HepG2 (cell line): ENCODE measurements at regions not wholly inside any gene's neighbourhood (a gene's known extent, or its start where the extent isn't known, plus 50 kb on each side); places are given as distances from the start of the nearest gene placed in this dataset.

Experiments
- ATAD3A ChIP-seq: sonication (generic); formaldehyde crosslinking; IDR thresholded peaks from 2 replicates; pipeline ENCODE4 v1.4.0; 2020; ENCODE audit warnings: missing genetic modification reagents
- ATF2 ChIP-seq: sonication (generic); formaldehyde crosslinking; IDR thresholded peaks from 2 replicates; pipeline ENCODE4 v1.4.0; 2020; ENCODE audit warnings: missing genetic modification reagents
- GPBP1L1 ChIP-seq: sonication (generic); formaldehyde crosslinking; IDR thresholded peaks from 2 replicates; pipeline ENCODE4 v1.5.0; 2020; ENCODE audit warnings: mild to moderate bottlenecking, missing genetic modification reagents
- HES4 ChIP-seq: sonication (generic); formaldehyde crosslinking; IDR thresholded peaks from 2 replicates; pipeline ENCODE4 v1.9.0; 2021; ENCODE audit warnings: mild to moderate bottlenecking, missing genetic modification reagents, borderline replicate concordance
- HNF4A ChIP-seq: sonication (generic); formaldehyde crosslinking; IDR thresholded peaks from 2 replicates; pipeline ENCODE4 v1.4.0; 2020; ENCODE audit warnings: missing genetic modification reagents
- MED13 ChIP-seq: sonication (generic); formaldehyde crosslinking; IDR thresholded peaks from 2 replicates; pipeline ENCODE4 v1.5.0; 2020; ENCODE audit warnings: missing genetic modification reagents
- MTA3 ChIP-seq: sonication (generic); formaldehyde crosslinking; IDR thresholded peaks from 2 replicates; pipeline ENCODE4 v1.4.0; 2020; ENCODE audit warnings: missing genetic modification reagents
- NFKB2 ChIP-seq: sonication (generic); formaldehyde crosslinking; IDR thresholded peaks from 2 replicates; pipeline ENCODE4 v1.4.0; 2020; ENCODE audit warnings: missing genetic modification reagents, borderline replicate concordance
- NFRKB ChIP-seq: fragments of 450-650 bp; IDR thresholded peaks from 2 replicates; pipeline ENCODE4 v1.6.1; 2017
- RORA ChIP-seq: sonication (generic); formaldehyde crosslinking; IDR thresholded peaks from 2 replicates; pipeline ENCODE4 v1.5.0; 2020; ENCODE audit warnings: mild to moderate bottlenecking, missing genetic modification reagents, moderate library complexity
- SIN3A ChIP-seq: IDR thresholded peaks from 2 replicates; pipeline ENCODE4 v1.6.1; 2011; ENCODE audit warnings: low read depth, mild to moderate bottlenecking, control low read depth, low read length, borderline replicate concordance
- TBX2 ChIP-seq: sonication (generic); formaldehyde crosslinking; IDR thresholded peaks from 2 replicates; pipeline ENCODE4 v1.5.0; 2020; ENCODE audit warnings: missing genetic modification reagents, mild to moderate bottlenecking, borderline replicate concordance
- ZFP36L1 ChIP-seq: sonication (generic); formaldehyde crosslinking; IDR thresholded peaks from 2 replicates; pipeline ENCODE4 v1.8.0; 2022; ENCODE audit warnings: mild to moderate bottlenecking, missing genetic modification reagents, moderate library complexity
- ZKSCAN8 ChIP-seq: IDR thresholded peaks from 2 replicates; pipeline ENCODE4 v1.6.1; 2016; ENCODE audit warnings: borderline replicate concordance, missing genetic modification reagents, missing compliant biosample characterization
- ZNF362 ChIP-seq: sonication (generic); formaldehyde crosslinking; IDR thresholded peaks from 2 replicates; pipeline ENCODE4 v1.4.0; 2020; ENCODE audit warnings: missing genetic modification reagents, mild to moderate bottlenecking, borderline replicate concordance
- ZNF710 ChIP-seq: sonication (generic); formaldehyde crosslinking; IDR thresholded peaks from 2 replicates; pipeline ENCODE4 v1.5.0; 2020; ENCODE audit warnings: mild to moderate bottlenecking, missing genetic modification reagents, borderline replicate concordance
- ZNF749 ChIP-seq: sonication (generic); formaldehyde crosslinking; IDR thresholded peaks from 2 replicates; pipeline ENCODE4 v1.8.0; 2022; ENCODE audit warnings: mild to moderate bottlenecking, missing genetic modification reagents, moderate library complexity, borderline replicate concordance
- ZNF761 ChIP-seq: sonication (generic); formaldehyde crosslinking; conservative IDR thresholded peaks from 2 replicates; pipeline ENCODE4 v1.4.0; 2020; ENCODE audit warnings: mild to moderate bottlenecking, missing genetic modification reagents
- ZNF773 ChIP-seq: sonication (generic); formaldehyde crosslinking; IDR thresholded peaks from 2 replicates; pipeline ENCODE4 v1.4.0; 2020; ENCODE audit warnings: missing genetic modification reagents, borderline replicate concordance
- ZNF891 ChIP-seq: sonication (generic); formaldehyde crosslinking; IDR thresholded peaks from 2 replicates; pipeline ENCODE4 v1.5.0; 2020; ENCODE audit warnings: mild to moderate bottlenecking, missing genetic modification reagents
- TF ChIP-seq, protein P1 (sequence below): sonication (generic); formaldehyde crosslinking; conservative IDR thresholded peaks from 2 replicates; pipeline ENCODE4 v1.5.0; 2020; ENCODE audit warnings: missing genetic modification reagents
- TF ChIP-seq, protein P2 (sequence below): IDR thresholded peaks from 2 replicates; pipeline ENCODE4 v1.6.1; 2016; ENCODE audit warnings: missing genetic modification reagents, missing compliant biosample characterization

DNA sequence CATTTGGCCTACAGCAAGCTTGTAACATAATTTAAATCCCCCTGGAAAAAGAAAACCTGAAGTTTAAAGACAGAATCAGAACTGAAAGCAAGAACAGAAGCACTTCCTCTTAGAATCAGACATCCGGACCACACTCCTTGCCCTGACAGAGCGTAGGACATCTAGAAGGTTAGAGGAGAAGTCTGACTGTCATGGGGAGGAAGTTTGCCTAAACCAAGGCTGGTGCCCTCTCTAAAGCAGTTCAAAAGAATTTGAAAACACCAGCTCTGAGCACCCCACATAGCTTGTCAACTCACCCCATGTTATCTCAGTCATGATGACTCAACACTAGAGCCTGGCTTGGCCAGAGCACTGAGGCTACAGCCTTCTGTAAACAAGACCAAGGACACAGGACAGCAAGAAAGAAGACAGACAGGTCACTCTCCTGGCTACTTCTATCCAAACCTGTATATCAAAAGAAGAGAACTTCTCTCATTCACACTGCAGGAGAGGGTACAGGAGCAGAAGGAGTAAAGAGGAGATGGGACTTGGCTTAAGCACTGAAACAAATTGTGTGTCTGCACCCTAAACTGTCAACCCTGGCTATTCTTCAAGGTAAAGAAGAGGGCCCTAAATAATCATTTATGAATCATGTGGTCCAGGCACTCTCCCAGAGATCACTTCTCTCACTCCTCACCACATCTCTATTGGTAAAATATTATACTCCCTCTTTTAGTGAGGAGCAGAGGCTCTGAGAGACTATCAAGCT lies 198.6 kb downstream of the MEMO1 start (continued):
- TF ChIP-seq ZNF362 (CRISPR knock-in tag) (no peak; the same call in 1 of the 2 replicates), MTA3 (CRISPR knock-in tag) (no peak), HNF4A (peak; percentile 55), RORA (CRISPR knock-in tag) (no peak), ZKSCAN8 (CRISPR knock-in tag) (peak; percentile 38; the same call in 1 of the 2 replicates), ATAD3A (no peak), ATF2 (CRISPR knock-in tag) (0 out of 2 replicates have a peak, but pooled peaks have one; percentile 35), NFKB2 (CRISPR knock-in tag) (no peak), NFRKB (no peak), ZNF891 (CRISPR knock-in tag) (no peak), SIN3A (no peak), MED13 (CRISPR knock-in tag) (no peak), GPBP1L1 (CRISPR knock-in tag) (no peak), ZFP36L1 (CRISPR knock-in tag) (no peak), ZNF749 (no peak), ZNF761 (no peak), ZNF710 (CRISPR knock-in tag) (no peak; the same call in 1 of the 2 replicates), TBX2 (CRISPR knock-in tag) (peak; percentile 51; the same call in 1 of the 2 replicates), HES4 (CRISPR knock-in tag) (no peak), ZNF773 (CRISPR knock-in tag) (no peak)
- TF ChIP-seq, protein P1, sequence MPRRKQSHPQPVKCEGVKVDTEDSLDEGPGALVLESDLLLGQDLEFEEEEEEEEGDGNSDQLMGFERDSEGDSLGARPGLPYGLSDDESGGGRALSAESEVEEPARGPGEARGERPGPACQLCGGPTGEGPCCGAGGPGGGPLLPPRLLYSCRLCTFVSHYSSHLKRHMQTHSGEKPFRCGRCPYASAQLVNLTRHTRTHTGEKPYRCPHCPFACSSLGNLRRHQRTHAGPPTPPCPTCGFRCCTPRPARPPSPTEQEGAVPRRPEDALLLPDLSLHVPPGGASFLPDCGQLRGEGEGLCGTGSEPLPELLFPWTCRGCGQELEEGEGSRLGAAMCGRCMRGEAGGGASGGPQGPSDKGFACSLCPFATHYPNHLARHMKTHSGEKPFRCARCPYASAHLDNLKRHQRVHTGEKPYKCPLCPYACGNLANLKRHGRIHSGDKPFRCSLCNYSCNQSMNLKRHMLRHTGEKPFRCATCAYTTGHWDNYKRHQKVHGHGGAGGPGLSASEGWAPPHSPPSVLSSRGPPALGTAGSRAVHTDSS (CRISPR knock-in tag): no peak
- TF ChIP-seq, protein P2, sequence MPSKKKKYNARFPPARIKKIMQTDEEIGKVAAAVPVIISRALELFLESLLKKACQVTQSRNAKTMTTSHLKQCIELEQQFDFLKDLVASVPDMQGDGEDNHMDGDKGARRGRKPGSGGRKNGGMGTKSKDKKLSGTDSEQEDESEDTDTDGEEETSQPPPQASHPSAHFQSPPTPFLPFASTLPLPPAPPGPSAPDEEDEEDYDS: peak; percentile 33; the same call in 1 of the 2 replicates
